Panc1 (cell line): ENCODE measurements at regions not wholly inside any gene's neighbourhood (a gene's known extent, or its start where the extent isn't known, plus 50 kb on each side); places are given as distances from the start of the nearest gene placed in this dataset.

Source experiments
- ATAC-seq: fragments of 200-7000 bp; cut with Tn5 transposase; 2 replicates; pipeline ENCODE4 v1.9.1; 2020; ENCODE audit warnings: mild to moderate bottlenecking, moderate library complexity
- BruUV-seq: library from RNA; stranded (reverse); fragments of 400-500 nt; replicated peaks from 2 replicates; lab custom pipeline; 2021; lab: Mats Ljungman, UMichigan
- CTCF ChIA-PET: fragments of 300-600 bp; sonication (Branson Sonifier 250); formaldehyde crosslinking; loops from one replicate; lab custom pipeline; 2022; ENCODE audit warnings: antibody characterized with exemption; lab: Charles Lee
- POLR2A ChIA-PET: fragments of 300-600 bp; sonication (Branson Sonifier 250); formaldehyde crosslinking; loops from one replicate; lab custom pipeline; 2022; ENCODE audit warnings: antibody characterized with exemption; lab: Charles Lee
- DNase-seq: peaks from one replicate; pipeline ENCODE4 v3.0.0-alpha.2; 2010; ENCODE audit warnings: low read depth, low spot score
- H3K27ac ChIP-seq: 2 replicates; pipeline ENCODE4 v1.5.1; 2011; ENCODE audit warnings: mild to moderate bottlenecking, low read length, inconsistent platforms
- H3K27me3 ChIP-seq: fragments of 200-500 bp; sonication (Bioruptor generic); 2 replicates; pipeline ENCODE4 v1.6.0; 2014; ENCODE audit warnings: low read length, inconsistent platforms; ENCODE audit not compliant: control insufficient read depth, insufficient read depth
- H3K36me3 ChIP-seq: fragments of 200-500 bp; sonication (Bioruptor generic); 2 replicates; pipeline ENCODE4 v1.5.1; 2014; ENCODE audit warnings: inconsistent platforms, mild to moderate bottlenecking, low read length, moderate library complexity; ENCODE audit not compliant: control insufficient read depth, insufficient read depth
- H3K4me1 ChIP-seq: 2 replicates; pipeline ENCODE4 v1.5.1; 2011; ENCODE audit warnings: inconsistent platforms, mild to moderate bottlenecking, low read length, moderate library complexity; ENCODE audit not compliant: control insufficient read depth, insufficient read depth
- H3K4me3 ChIP-seq, 2 experiments: 2 replicates each; pipeline ENCODE4 v1.5.1; 2011 to 2012; ENCODE audit warnings: low read depth in 2 of 2, low read length in 2 of 2, mild to moderate bottlenecking in 2 of 2, inconsistent platforms in 1 of 2, moderate library complexity in 1 of 2
- H3K9me3 ChIP-seq: fragments of 200-500 bp; sonication (Bioruptor generic); 2 replicates; pipeline ENCODE4 v1.5.1; 2014; ENCODE audit warnings: low read depth, mild to moderate bottlenecking, inconsistent platforms, low read length, moderate library complexity; ENCODE audit not compliant: control insufficient read depth, insufficient read depth
- CTCF ChIP-seq: fragments of 450-650 bp; IDR thresholded peaks from 2 replicates; pipeline ENCODE4 v1.5.1; 2017; ENCODE audit warnings: mild to moderate bottlenecking
- POLR2AphosphoS5 ChIP-seq: IDR thresholded peaks from 2 replicates; pipeline ENCODE4 v1.6.1; 2012; ENCODE audit warnings: mild to moderate bottlenecking, low read depth, low read length, moderate library complexity
- REST ChIP-seq, 2 experiments: IDR thresholded peaks; 2 replicates each; pipeline ENCODE4 v1.6.1; 2011 to 2012; ENCODE audit warnings: low read depth in 2 of 2, control low read depth in 1 of 2, low read length in 1 of 2, mild to moderate bottlenecking in 1 of 2, moderate library complexity in 1 of 2; ENCODE audit not compliant: insufficient read depth in 1 of 2
- SIN3A ChIP-seq: IDR thresholded peaks from 2 replicates; pipeline ENCODE4 v1.6.1; 2012; ENCODE audit warnings: low read depth, mild to moderate bottlenecking, low read length, moderate library complexity, borderline replicate concordance; ENCODE audit not compliant: insufficient read depth
- TCF7L2 ChIP-seq: IDR thresholded peaks from 2 replicates; pipeline ENCODE4 v1.6.1; 2011; ENCODE audit warnings: mild to moderate bottlenecking, low read depth, low read length, inconsistent platforms
- in situ Hi-C: cut with HindIII; loops from 2 replicates; pipeline ENCODE4 v1.10.0; 2016; ENCODE audit warnings: low sequenced_read_pairs, low pct_unique_long_range_greater_than_20kb
- intact Hi-C: fragments of 100-400 bp; cut with micrococcal nuclease; formaldehyde crosslinking; loops from one replicate; pipeline ENCODE4 v1.10.0; 2022; ENCODE audit not compliant: unreplicated experiment

DNA sequence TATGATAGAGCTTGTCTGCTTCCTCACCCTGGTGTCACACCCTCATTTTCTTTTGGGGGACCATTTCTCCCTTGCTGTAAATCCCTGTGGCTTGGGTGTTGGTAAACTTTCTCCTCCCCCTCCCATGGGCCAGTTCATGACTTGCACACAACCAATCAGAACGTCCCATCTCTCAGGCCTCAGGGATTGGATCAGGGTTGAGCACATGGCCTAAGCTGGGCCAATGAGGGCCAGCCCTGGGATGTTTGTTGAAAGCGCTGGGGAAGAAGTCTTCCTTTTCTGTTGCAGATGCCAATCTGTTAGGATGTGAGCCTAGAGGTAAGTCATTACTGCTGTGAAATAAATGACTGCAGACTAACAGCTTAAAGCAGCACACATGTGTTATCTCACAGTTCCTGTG, 136.7 kb downstream of the AACS start:
- in situ Hi-C loops = no loop called here
- Histone ChIP-seq H3K4me1 (no peaks in the 10 kb centered on the region), H3K9me3 (no peaks in the 10 kb centered on the region), H3K27me3 (peaks cover 31% of the 10 kb centered on the region), H3K27ac (no peak overlapping the region), H3K4me3 (no peak overlapping the region), H3K36me3 (no peaks in the 10 kb centered on the region)
- no peak for ATAC-seq
- no peak for DNase-seq
- TF ChIP-seq POLR2AphosphoS5 (no peak), TCF7L2 (no peak), REST (IDR thresholded peaks at IDR 0.05; ENCODE audit: insufficient read depth in 1 of 2, low read depth in 2 of 2, low read length in 1 of 2) (no peak), CTCF (no peak), SIN3A (no peak)
- CTCF ChIA-PET = no interaction called here
- POLR2A ChIA-PET = no interaction called here
- BruUV-seq = no TSS peak
- intact Hi-C loops = no loop called here

- Histone ChIP-seq H3K27ac (no peak overlapping the region), H3K4me3 (no peak overlapping the region), H3K4me1 (no peaks in the 10 kb centered on the region), H3K36me3 (no peaks in the 10 kb centered on the region), H3K27me3 (peaks cover 30% of the 10 kb centered on the region), H3K9me3 (no peaks in the 10 kb centered on the region)
- DNase-seq (no peak), ATAC-seq (no peak)
- no peak for TF ChIP-seq TCF7L2
- TF ChIP-seq SIN3A = no peak
- no peak for TF ChIP-seq REST (IDR thresholded peaks at IDR 0.05; ENCODE audit: insufficient read depth in 1 of 2, low read depth in 2 of 2, low read length in 1 of 2)
- no peak for TF ChIP-seq POLR2AphosphoS5
- no peak for TF ChIP-seq CTCF
- intact Hi-C loops (no loop called here), in situ Hi-C loops (no loop called here)
- POLR2A ChIA-PET = no interaction called here
- CTCF ChIA-PET = no interaction called here
- BruUV-seq = no TSS peak
These were observed 137.2 kb downstream of the AACS start for GRCh38 chr12:125202421-125202820.
